Heart left ventricle (tissue), 13 donors: ENCODE measurements at regions not wholly inside any gene's neighbourhood (a gene's known extent, or its start where the extent isn't known, plus 50 kb on each side); places are given as distances from the start of the nearest gene placed in this dataset.

Source experiments
- POLR2A ChIP-seq, 2 donors: fragments of 450-650 bp; IDR thresholded peaks; one replicate each; pipeline ENCODE4 v1.6.1; 2017; ENCODE audit warnings: antibody characterized with exemption in 2 of 2, mild to moderate bottlenecking in 2 of 2, moderate library complexity in 2 of 2
- TF ChIP-seq, protein P1 (sequence below), 12 donors: fragments of 200-600 bp; sonication (generic) in 4 of 12; IDR thresholded peaks; one replicate each; pipeline versions ENCODE4 v1.5.0 to v1.8.0; 2018 to 2022; ENCODE audit warnings: antibody characterized with exemption in 12 of 12, mild to moderate bottlenecking in 5 of 12
- donor health status: ischemic (EF 13 %, LVEDD 7.1; RV severe dilation, severe dysfunction).
- donor health status: DM: no; HTN: yes; CAD: no.
- donor health status: DM: no; HTN: no; CAD: no.
- donor health status: ischemic (EF 25% LVEDD 6.9; RV normal size, moderate dysfunction).
- donor health status: ischemic (EF 25% LVEDD 5.7; RV mildly dilated, moderate dysfunction).
- donor health status: ischemic (EF 35%, LVEDD 5.7; RV mildly dilated, moderate dysfunction).
- donor health status: nonischemic (EF 11% LVEDD 7.7; RV severe dilation, severe dysfunction).
- donor health status: DM: yes; HTN: yes; CAD: no.
- donor health status: PGD.
- donor health status: ischemic (EF 29% LVEDD 5.4; RV normal size, mild dysfunction).
- donor health status: nonischemic (EF 23%, LVEDD 6.1; RV moderate dilation, normal function).

DNA sequence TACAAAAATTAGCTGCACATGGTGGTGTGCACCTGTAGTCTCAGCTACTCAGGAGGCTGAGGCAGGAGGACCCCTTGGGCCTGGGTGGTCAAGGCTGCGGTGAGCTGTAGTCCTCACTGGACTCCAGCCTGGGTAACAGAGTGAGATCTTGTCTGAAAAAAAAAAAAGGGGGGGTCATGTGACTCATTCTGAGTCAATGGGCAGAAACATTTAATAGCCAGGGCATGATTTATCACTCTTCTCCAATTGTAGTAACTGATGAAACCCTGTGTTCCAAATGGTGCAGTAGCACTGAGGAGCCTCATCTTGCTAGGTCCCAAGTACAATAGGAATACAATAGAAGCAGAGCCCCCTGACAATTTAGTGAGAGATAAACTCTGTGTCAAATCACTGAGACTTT lies 78.9 kb upstream of the CCDC68 start:
- TF ChIP-seq, protein P1, sequence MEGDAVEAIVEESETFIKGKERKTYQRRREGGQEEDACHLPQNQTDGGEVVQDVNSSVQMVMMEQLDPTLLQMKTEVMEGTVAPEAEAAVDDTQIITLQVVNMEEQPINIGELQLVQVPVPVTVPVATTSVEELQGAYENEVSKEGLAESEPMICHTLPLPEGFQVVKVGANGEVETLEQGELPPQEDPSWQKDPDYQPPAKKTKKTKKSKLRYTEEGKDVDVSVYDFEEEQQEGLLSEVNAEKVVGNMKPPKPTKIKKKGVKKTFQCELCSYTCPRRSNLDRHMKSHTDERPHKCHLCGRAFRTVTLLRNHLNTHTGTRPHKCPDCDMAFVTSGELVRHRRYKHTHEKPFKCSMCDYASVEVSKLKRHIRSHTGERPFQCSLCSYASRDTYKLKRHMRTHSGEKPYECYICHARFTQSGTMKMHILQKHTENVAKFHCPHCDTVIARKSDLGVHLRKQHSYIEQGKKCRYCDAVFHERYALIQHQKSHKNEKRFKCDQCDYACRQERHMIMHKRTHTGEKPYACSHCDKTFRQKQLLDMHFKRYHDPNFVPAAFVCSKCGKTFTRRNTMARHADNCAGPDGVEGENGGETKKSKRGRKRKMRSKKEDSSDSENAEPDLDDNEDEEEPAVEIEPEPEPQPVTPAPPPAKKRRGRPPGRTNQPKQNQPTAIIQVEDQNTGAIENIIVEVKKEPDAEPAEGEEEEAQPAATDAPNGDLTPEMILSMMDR (IDR thresholded peaks at IDR 0.05): no peak
- TF ChIP-seq POLR2A (IDR thresholded peaks at IDR 0.05): no peak
